Parathyroid adenoma (tissue), 2 donors: ENCODE measurements at regions not wholly inside any gene's neighbourhood (a gene's known extent, or its start where the extent isn't known, plus 50 kb on each side); places are given as distances from the start of the nearest gene placed in this dataset.

Experiments
- H2AFZ ChIP-seq: fragments of 300-600 bp; sonication (generic); one replicate; pipeline ENCODE4 v1.7.0; 2017; ENCODE audit warnings: antibody characterized with exemption, mild to moderate bottlenecking
- H3K27ac ChIP-seq: fragments of 300-600 bp; sonication (generic); one replicate; pipeline ENCODE4 v1.7.0; 2017
- H3K27me3 ChIP-seq: fragments of 300-600 bp; sonication (generic); one replicate; pipeline ENCODE4 v1.7.0; 2017; ENCODE audit warnings: low read length; ENCODE audit not compliant: control insufficient read depth, insufficient read depth
- H3K36me3 ChIP-seq: fragments of 300-600 bp; sonication (generic); one replicate; pipeline ENCODE4 v1.7.0; 2017; ENCODE audit warnings: low read length; ENCODE audit not compliant: control insufficient read depth, insufficient read depth
- H3K4me1 ChIP-seq: fragments of 300-600 bp; sonication (generic); one replicate; pipeline ENCODE4 v1.7.0; 2017; ENCODE audit warnings: control low read depth
- H3K4me2 ChIP-seq: fragments of 300-600 bp; sonication (generic); one replicate; pipeline ENCODE4 v1.7.0; 2017; ENCODE audit warnings: low read length
- H3K4me3 ChIP-seq: fragments of 300-600 bp; sonication (generic); one replicate; pipeline ENCODE4 v1.7.0; 2017; ENCODE audit warnings: low read depth, low read length
- H3K79me2 ChIP-seq: fragments of 300-600 bp; sonication (generic); one replicate; pipeline ENCODE4 v1.7.0; 2017; ENCODE audit warnings: control low read depth
- H3K9ac ChIP-seq: fragments of 300-600 bp; sonication (generic); one replicate; pipeline ENCODE4 v1.7.0; 2017; ENCODE audit warnings: mild to moderate bottlenecking
- H3K9me3 ChIP-seq: fragments of 300-600 bp; sonication (generic); one replicate; pipeline ENCODE4 v1.7.0; 2017; ENCODE audit warnings: low read length; ENCODE audit not compliant: control insufficient read depth
- TF ChIP-seq, protein P1 (sequence below): fragments of 300-600 bp; sonication (generic); IDR thresholded peaks from one replicate; pipeline ENCODE4 v1.7.0; 2017; ENCODE audit warnings: antibody characterized with exemption, mild to moderate bottlenecking
- donor health status: primary hyperparathyroidism.

DNA sequence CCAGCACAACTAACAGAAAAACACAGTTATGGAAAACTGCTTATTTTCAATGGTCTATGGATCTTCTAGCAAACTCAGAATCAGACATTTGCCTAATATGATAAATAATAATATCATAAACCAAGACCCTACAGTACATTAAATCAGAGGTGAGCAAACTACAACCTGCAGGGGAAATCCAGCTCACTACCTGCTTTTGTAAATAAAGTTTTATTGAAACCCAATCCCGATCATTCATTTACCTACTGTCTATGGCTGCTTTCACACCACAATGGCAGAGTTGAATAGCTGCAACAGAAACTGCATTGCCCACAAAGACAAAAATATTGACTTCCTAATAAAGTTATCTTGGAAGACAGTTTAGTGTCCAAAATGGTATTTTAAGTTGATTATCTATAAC is 108.5 kb downstream of the ELAPOR2 start:
- Histone ChIP-seq H3K4me1 (peaks cover 3% of the 10 kb centered on the region), H3K79me2 (peaks cover 3% of the 10 kb centered on the region), H3K9ac (no peak overlapping the region), H3K4me2 (no peak overlapping the region), H3K4me3 (no peak overlapping the region), H3K27ac (no peak overlapping the region), H3K9me3 (no peaks in the 10 kb centered on the region), H3K27me3 (no peaks in the 10 kb centered on the region), H2AFZ (no peak overlapping the region), H3K36me3 (no peaks in the 10 kb centered on the region)
- TF ChIP-seq, protein P1, sequence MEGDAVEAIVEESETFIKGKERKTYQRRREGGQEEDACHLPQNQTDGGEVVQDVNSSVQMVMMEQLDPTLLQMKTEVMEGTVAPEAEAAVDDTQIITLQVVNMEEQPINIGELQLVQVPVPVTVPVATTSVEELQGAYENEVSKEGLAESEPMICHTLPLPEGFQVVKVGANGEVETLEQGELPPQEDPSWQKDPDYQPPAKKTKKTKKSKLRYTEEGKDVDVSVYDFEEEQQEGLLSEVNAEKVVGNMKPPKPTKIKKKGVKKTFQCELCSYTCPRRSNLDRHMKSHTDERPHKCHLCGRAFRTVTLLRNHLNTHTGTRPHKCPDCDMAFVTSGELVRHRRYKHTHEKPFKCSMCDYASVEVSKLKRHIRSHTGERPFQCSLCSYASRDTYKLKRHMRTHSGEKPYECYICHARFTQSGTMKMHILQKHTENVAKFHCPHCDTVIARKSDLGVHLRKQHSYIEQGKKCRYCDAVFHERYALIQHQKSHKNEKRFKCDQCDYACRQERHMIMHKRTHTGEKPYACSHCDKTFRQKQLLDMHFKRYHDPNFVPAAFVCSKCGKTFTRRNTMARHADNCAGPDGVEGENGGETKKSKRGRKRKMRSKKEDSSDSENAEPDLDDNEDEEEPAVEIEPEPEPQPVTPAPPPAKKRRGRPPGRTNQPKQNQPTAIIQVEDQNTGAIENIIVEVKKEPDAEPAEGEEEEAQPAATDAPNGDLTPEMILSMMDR, result no peak

GRCh38 chr7:86950360-86950759 is 109.1 kb downstream of the ELAPOR2 start:
- Histone ChIP-seq H3K79me2 (peaks cover 3% of the 10 kb centered on the region), H3K36me3 (no peaks in the 10 kb centered on the region), H3K27me3 (no peaks in the 10 kb centered on the region), H3K9ac (no peak overlapping the region), H3K27ac (no peak overlapping the region), H3K4me2 (no peak overlapping the region), H3K4me3 (no peak overlapping the region), H3K4me1 (no peaks in the 10 kb centered on the region), H2AFZ (no peak overlapping the region), H3K9me3 (no peaks in the 10 kb centered on the region)
- TF ChIP-seq, protein P1, result no peak

DNA sequence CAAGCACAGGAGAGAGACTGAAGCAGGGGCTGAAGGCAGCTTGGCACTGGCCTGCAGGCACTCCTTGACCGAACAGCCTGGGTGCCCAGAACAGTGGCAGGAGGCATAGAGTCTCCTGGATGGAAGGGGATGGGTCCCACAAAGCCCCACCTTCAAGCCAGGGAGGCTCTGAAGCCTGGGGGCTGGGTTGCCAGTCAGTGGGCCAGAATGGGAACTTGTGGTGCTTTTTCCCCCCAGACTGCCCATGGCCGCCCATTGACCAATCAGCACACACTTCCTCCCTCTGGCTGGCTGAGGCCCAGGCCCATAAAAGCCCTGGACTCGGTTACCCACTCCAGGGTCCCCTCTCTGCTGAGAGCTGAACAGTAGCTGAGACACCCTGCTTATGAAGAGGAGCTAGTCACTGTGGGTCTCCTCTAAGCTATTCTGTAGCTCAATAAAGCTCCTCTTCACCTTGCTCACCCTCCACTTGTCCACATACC is 109.6 kb downstream of the ELAPOR2 start:
- Histone ChIP-seq H2AFZ (no peak overlapping the region), H3K4me1 (no peaks in the 10 kb centered on the region), H3K27ac (no peak overlapping the region), H3K27me3 (no peaks in the 10 kb centered on the region), H3K9me3 (no peaks in the 10 kb centered on the region), H3K4me2 (no peak overlapping the region), H3K9ac (no peak overlapping the region), H3K79me2 (peaks cover 3% of the 10 kb centered on the region), H3K36me3 (no peaks in the 10 kb centered on the region), H3K4me3 (no peak overlapping the region)
- TF ChIP-seq, protein P1, result no peak

- no peak overlapping the region for H3K4me2 ChIP-seq
- no peak overlapping the region for H3K4me3 ChIP-seq
- no peaks in the 10 kb centered on the region for H3K36me3 ChIP-seq
- no peaks in the 10 kb centered on the region for H3K27me3 ChIP-seq
- H3K9me3 ChIP-seq, result no peaks in the 10 kb centered on the region
- TF ChIP-seq, protein P1, result no peak
- no peak overlapping the region for H3K9ac ChIP-seq
- peaks cover 3% of the 10 kb centered on the region for H3K79me2 ChIP-seq
- no peaks in the 10 kb centered on the region for H3K4me1 ChIP-seq
- H2AFZ ChIP-seq, result no peak overlapping the region
- H3K27ac ChIP-seq, result no peak overlapping the region
These were observed 110.2 kb downstream of the ELAPOR2 start for GRCh38 chr7:86949052-86949778.

- Histone ChIP-seq H3K4me3 (no peak overlapping the region), H3K9me3 (no peaks in the 10 kb centered on the region), H3K4me1 (no peaks in the 10 kb centered on the region), H3K4me2 (no peak overlapping the region), H3K27ac (no peak overlapping the region), H3K79me2 (peaks cover 3% of the 10 kb centered on the region), H3K36me3 (no peaks in the 10 kb centered on the region), H3K27me3 (no peaks in the 10 kb centered on the region), H3K9ac (no peak overlapping the region), H2AFZ (no peak overlapping the region)
- TF ChIP-seq, protein P1, result no peak
These were observed 111.5 kb downstream of the ELAPOR2 start for GRCh38 chr7:86947929-86948328.
